Astrocyte (in vitro differentiated cells and primary cell): ENCODE measurements at regions not wholly inside any gene's neighbourhood (a gene's known extent, or its start where the extent isn't known, plus 50 kb on each side); places are given as distances from the start of the nearest gene placed in this dataset.

Experiments used
- EZH2 ChIP-seq: IDR thresholded peaks from 2 replicates; pipeline ENCODE4 v1.6.1; 2012; ENCODE audit warnings: mild to moderate bottlenecking, low read length, inconsistent platforms; ENCODE audit not compliant: insufficient read depth
- TF ChIP-seq, protein P1 (sequence below): IDR thresholded peaks from 2 replicates; pipeline ENCODE4 v1.5.1; 2011; ENCODE audit warnings: low read depth, mild to moderate bottlenecking, inconsistent platforms, low read length, moderate library complexity; ENCODE audit not compliant: insufficient read depth

GRCh38 chr4:176969011-176969410 lies 176.3 kb upstream of the VEGFC start:
- TF ChIP-seq, protein P1, sequence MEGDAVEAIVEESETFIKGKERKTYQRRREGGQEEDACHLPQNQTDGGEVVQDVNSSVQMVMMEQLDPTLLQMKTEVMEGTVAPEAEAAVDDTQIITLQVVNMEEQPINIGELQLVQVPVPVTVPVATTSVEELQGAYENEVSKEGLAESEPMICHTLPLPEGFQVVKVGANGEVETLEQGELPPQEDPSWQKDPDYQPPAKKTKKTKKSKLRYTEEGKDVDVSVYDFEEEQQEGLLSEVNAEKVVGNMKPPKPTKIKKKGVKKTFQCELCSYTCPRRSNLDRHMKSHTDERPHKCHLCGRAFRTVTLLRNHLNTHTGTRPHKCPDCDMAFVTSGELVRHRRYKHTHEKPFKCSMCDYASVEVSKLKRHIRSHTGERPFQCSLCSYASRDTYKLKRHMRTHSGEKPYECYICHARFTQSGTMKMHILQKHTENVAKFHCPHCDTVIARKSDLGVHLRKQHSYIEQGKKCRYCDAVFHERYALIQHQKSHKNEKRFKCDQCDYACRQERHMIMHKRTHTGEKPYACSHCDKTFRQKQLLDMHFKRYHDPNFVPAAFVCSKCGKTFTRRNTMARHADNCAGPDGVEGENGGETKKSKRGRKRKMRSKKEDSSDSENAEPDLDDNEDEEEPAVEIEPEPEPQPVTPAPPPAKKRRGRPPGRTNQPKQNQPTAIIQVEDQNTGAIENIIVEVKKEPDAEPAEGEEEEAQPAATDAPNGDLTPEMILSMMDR, result no peak
- no peak for TF ChIP-seq EZH2
